Testis (tissue), 2 donors: ENCODE measurements at regions not wholly inside any gene's neighbourhood (a gene's known extent, or its start where the extent isn't known, plus 50 kb on each side); places are given as distances from the start of the nearest gene placed in this dataset.

ENCODE experiments used
- DNase-seq: peaks from one replicate; pipeline ENCODE4 v3.0.0-alpha.2; 2019
- H3K27ac ChIP-seq, 2 donors: fragments of 200-600 bp; sonication (generic); one replicate each; pipeline ENCODE4 v1.5.1; 2019
- H3K27me3 ChIP-seq: fragments of 200-600 bp; sonication (generic); one replicate; pipeline ENCODE4 v1.5.1; 2019
- H3K36me3 ChIP-seq: fragments of 200-600 bp; sonication (generic); one replicate; pipeline ENCODE4 v1.5.1; 2017; ENCODE audit warnings: low read depth; ENCODE audit errors: missing control alignments
- H3K4me1 ChIP-seq: fragments of 200-600 bp; sonication (generic); one replicate; pipeline ENCODE4 v1.5.1; 2019
- H3K4me3 ChIP-seq, 2 donors: fragments of 200-600 bp; sonication (generic); one replicate each; pipeline ENCODE4 v1.5.1; 2017 to 2019
- H3K9me3 ChIP-seq: fragments of 200-600 bp; sonication (generic); one replicate; pipeline ENCODE4 v1.5.1; 2017
- POLR2A ChIP-seq: fragments of 450-650 bp; IDR thresholded peaks from one replicate; pipeline ENCODE4 v1.6.1; 2017; ENCODE audit warnings: antibody characterized with exemption, mild to moderate bottlenecking, moderate library complexity
- WGBS, 2 donors: methylation state at CpG; one replicate each; pipeline ENCODE4 v1.1.5; 2018; 5-methylcytosine and 5-hydroxymethylcytosine counted together
- intact Hi-C: fragments of 100-400 bp; cut with DNase I; formaldehyde crosslinking; loops from one replicate; pipeline ENCODE4 v1.15.1; 2023; ENCODE audit warnings: low total_unique reads
- TF ChIP-seq, protein P1 (sequence below), 3 experiments: fragments of 450-650 bp in 2 of 3; fragments of 200-600 bp in 1 of 3; sonication (generic) in 1 of 3; IDR thresholded peaks; one replicate each; pipeline ENCODE4 v1.5.1; 2016 to 2019; ENCODE audit warnings: antibody characterized with exemption in 3 of 3, mild to moderate bottlenecking in 2 of 3, moderate library complexity in 1 of 3

DNA sequence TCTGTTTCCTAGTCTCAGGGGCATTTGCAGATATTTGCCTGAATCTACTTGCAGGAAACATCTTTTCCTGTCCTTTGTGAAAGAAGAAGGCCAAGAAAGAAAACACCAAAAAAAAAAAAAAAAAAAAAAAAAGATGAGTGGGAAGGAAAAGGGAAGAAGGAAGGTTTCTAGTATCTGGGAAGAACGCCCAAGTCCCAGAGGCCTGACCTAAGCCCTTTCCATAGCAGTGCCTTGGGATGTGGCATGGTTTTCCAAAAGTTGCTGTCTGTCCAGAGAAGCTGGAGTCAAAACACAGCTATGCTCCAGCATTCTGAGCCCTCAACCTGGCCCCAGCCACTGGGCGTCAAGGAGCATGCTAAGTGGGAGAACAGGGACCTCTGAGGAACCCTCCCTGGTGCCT, 123.5 kb downstream of the INHBB start:
- Histone ChIP-seq H3K36me3 (no peaks in the 10 kb centered on the region), H3K9me3 (no peaks in the 10 kb centered on the region), H3K4me3 (no peak overlapping the region), H3K27me3 (no peaks in the 10 kb centered on the region), H3K27ac (no peak overlapping the region), H3K4me1 (peaks cover 36% of the 10 kb centered on the region)
- 58 to 63% methylated on average over 2 of the region's 2 CpGs for WGBS, 2 donors
- DNase-seq: peak; percentile 41
- no peak for TF ChIP-seq POLR2A
- TF ChIP-seq, protein P1, sequence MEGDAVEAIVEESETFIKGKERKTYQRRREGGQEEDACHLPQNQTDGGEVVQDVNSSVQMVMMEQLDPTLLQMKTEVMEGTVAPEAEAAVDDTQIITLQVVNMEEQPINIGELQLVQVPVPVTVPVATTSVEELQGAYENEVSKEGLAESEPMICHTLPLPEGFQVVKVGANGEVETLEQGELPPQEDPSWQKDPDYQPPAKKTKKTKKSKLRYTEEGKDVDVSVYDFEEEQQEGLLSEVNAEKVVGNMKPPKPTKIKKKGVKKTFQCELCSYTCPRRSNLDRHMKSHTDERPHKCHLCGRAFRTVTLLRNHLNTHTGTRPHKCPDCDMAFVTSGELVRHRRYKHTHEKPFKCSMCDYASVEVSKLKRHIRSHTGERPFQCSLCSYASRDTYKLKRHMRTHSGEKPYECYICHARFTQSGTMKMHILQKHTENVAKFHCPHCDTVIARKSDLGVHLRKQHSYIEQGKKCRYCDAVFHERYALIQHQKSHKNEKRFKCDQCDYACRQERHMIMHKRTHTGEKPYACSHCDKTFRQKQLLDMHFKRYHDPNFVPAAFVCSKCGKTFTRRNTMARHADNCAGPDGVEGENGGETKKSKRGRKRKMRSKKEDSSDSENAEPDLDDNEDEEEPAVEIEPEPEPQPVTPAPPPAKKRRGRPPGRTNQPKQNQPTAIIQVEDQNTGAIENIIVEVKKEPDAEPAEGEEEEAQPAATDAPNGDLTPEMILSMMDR (IDR thresholded peaks at IDR 0.05): no peak
- intact Hi-C loops: no loop called here

DNA sequence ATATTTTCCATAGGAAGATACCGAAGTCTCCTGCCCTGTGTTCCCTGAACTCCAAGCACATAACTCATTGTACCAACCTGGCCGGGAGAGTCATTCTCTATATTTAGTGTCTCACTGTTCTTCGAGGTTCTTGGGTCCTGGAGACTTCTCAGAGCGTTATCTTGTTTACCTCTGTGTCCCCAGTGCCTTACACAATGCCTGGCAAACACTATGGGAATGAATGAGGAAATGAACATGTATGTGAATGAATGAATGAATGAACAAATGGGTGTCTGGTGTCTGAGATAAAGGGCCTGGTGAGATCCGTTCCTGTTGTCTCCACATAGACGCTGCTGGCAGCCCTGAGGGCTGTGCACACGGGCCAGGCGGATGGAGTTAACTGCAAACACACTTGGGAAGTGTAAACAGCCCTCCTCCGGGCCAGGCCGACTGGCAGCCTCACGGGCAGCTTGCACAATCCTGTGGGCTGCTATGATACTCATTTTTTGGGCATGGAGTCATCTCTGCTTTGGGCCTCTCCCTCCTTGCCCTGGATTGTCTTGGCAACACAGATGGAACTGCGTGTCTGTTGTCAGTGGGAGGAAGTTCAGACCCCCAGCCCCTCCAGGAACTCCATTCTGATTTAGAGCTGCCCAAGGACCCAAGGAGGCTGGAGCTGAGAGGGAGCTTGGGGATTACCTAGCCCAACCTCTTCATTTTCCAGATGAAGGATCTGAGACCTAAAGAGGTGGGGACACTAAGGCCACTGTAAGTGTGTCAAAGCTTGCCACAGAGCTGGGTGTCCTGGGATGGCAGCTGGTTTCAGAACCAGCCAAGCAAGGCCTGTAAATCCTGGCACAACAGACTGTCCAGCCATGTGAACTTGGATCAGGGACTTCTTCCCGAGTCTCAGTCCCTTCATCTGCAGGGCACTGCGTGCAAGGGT, 124.4 kb downstream of the INHBB start:
- intact Hi-C loops: no loop called here
- no peaks in the 10 kb centered on the region for H3K27me3 ChIP-seq
- peaks cover 34% of the 10 kb centered on the region for H3K4me1 ChIP-seq
- peak; percentile 62 for DNase-seq
- H3K4me3 ChIP-seq: no peak overlapping the region
- H3K27ac ChIP-seq: no peak overlapping the region
- 47 to 54% methylated on average over 14 of the region's 14 CpGs for WGBS, 2 donors
- H3K36me3 ChIP-seq: no peaks in the 10 kb centered on the region
- H3K9me3 ChIP-seq: no peaks in the 10 kb centered on the region
- no peak for TF ChIP-seq POLR2A
- TF ChIP-seq, protein P1 (IDR thresholded peaks at IDR 0.05): peak in 1 of 3 experiments; percentile 7

DNA sequence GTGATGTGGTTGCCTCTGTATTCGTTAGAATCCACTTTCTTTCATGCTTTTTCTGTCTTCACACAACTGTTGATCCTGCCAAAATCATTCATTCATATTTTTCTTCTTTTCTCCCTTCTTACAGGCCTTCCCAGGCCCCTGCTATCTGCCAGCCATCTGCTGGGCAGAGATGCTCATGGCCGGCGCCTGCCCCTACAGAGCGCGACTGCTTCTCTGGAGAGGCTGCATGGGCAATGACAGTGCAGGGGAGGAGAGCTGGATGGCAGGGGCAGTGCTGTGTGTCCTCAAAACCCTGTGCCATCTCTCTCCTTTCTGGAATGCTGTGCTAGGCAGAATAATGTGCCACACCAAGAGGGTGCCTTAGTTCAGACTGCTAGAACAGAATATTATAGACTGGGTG, 125.2 kb downstream of the INHBB start:
- Histone ChIP-seq H3K27me3 (no peaks in the 10 kb centered on the region), H3K27ac (no peak overlapping the region), H3K36me3 (no peaks in the 10 kb centered on the region), H3K4me1 (peaks cover 26% of the 10 kb centered on the region), H3K9me3 (no peaks in the 10 kb centered on the region), H3K4me3 (no peak overlapping the region)
- no peak for DNase-seq
- WGBS, 2 donors: 78 to 93% methylated on average over 5 of the region's 5 CpGs
- no peak for TF ChIP-seq POLR2A
- TF ChIP-seq, protein P1 (IDR thresholded peaks at IDR 0.05): no peak
- intact Hi-C loops: no loop called here

DNA sequence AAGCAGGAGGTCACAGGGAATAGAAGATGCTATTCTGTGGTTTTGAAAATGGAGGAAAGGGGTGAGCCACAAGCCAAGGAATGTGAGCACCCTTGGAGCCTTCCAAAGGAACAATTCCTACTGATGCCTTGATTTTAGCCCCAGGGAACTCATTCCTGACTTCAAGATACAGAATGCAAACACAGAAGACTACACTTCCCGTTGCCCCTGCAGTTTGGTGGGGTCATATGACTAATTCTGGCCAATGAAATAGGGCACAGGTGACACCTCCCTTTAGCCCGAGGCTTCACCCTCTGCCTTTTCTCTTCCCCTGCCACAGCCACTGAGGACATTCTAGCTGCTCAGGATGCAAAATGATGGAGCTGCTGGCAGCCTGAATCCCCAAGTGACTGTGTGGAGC, 126.1 kb downstream of the INHBB start:
- 71 to 83% methylated on average over 2 of the region's 2 CpGs for WGBS, 2 donors
- no peak for DNase-seq
- Histone ChIP-seq H3K36me3 (no peaks in the 10 kb centered on the region), H3K4me1 (peaks cover 18% of the 10 kb centered on the region), H3K27me3 (no peaks in the 10 kb centered on the region), H3K27ac (no peak overlapping the region), H3K4me3 (no peak overlapping the region), H3K9me3 (no peaks in the 10 kb centered on the region)
- TF ChIP-seq POLR2A: no peak
- TF ChIP-seq, protein P1 (IDR thresholded peaks at IDR 0.05): no peak
- intact Hi-C loops: no loop called here

DNA sequence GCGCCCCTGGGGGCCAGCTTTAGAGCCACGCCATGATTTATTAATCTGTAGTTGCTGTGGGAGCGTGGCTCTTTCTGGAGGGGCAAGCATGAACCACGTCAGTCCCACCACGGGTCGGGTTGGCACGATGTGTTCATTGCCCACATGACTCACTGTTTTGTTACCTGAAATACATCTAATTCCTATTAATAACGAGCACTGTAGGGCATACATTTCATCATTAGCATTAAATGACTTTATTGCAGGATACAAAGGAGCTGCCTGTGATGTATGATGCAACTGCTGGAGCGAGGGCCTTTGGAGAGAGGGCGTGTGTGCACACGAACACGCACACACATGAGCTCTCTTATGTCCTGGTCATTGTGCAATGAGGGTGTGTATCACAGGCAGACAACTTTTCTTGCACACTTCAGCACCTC, 127.0 kb downstream of the INHBB start:
- DNase-seq: no peak
- Histone ChIP-seq H3K27ac (no peak overlapping the region), H3K36me3 (no peaks in the 10 kb centered on the region), H3K9me3 (no peaks in the 10 kb centered on the region), H3K4me1 (peaks cover 18% of the 10 kb centered on the region), H3K27me3 (no peaks in the 10 kb centered on the region), H3K4me3 (no peak overlapping the region)
- WGBS, 2 donors: 95 to 98% methylated on average over 12 of the region's 12 CpGs
- TF ChIP-seq, protein P1 (IDR thresholded peaks at IDR 0.05): no peak
- no peak for TF ChIP-seq POLR2A
- intact Hi-C loops: no loop called here
